ENCODE measurements at regions not wholly inside any gene's neighbourhood (a gene's known extent, or its start where the extent isn't known, plus 50 kb on each side); places are given as distances from the start of the nearest gene placed in this dataset.

DNA sequence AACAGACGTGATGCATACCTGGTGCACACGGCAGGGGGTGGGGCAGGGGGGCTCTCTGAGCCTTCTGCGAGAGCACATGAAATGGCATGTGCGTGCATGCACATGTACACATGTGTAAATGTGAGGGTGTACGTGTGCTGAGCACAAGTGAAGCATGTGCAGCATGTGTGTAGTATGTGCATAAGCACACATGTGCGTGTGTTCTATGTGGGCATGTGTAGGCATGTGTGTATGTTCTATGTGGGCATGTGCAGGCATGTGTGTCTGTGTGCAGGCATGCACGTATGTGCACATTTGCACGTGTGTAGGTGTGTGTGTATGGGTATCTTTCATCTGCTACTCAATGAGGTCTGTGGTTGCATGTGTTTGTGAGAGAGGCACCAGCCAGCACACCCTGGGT is 371.2 kb downstream of the CTTN start:
- Histone ChIP-seq H3K4me2 (ENCODE audit: extremely low read depth, insufficient read depth, low read length) (no peak overlapping the region), H2AFZ (ENCODE audit: low read length) (no peak overlapping the region), H3K27ac (ENCODE audit: insufficient read depth, low read length) (no peak overlapping the region), H3K9me3 (ENCODE audit: control insufficient read depth, insufficient read depth, low read depth, low read length) (no peaks in the 10 kb centered on the region), H3K4me3 (replicated peaks in 1 of 4; ENCODE audit: control extremely low read depth in 1 of 4, insufficient read depth in 1 of 4, low read depth in 3 of 4, low read length in 4 of 4) (no peak overlapping the region), H3K79me2 (ENCODE audit: control insufficient read depth, insufficient read depth, low read length) (no peaks in the 10 kb centered on the region), H3K27me3 (ENCODE audit: control insufficient read depth, insufficient read depth, low read length) (no peaks in the 10 kb centered on the region), H4K20me1 (ENCODE audit: control insufficient read depth, extremely low read depth, insufficient read depth, low read length) (no peaks in the 10 kb centered on the region), H3K4me1 (ENCODE audit: control insufficient read depth, extremely low read depth, insufficient read depth, low read length) (no peaks in the 10 kb centered on the region), H3K36me3 (ENCODE audit: control insufficient read depth, insufficient read depth, low read length) (no peaks in the 10 kb centered on the region), H3K9ac (ENCODE audit: insufficient read depth, low read length) (no peak overlapping the region)
- TF ChIP-seq, protein P1, sequence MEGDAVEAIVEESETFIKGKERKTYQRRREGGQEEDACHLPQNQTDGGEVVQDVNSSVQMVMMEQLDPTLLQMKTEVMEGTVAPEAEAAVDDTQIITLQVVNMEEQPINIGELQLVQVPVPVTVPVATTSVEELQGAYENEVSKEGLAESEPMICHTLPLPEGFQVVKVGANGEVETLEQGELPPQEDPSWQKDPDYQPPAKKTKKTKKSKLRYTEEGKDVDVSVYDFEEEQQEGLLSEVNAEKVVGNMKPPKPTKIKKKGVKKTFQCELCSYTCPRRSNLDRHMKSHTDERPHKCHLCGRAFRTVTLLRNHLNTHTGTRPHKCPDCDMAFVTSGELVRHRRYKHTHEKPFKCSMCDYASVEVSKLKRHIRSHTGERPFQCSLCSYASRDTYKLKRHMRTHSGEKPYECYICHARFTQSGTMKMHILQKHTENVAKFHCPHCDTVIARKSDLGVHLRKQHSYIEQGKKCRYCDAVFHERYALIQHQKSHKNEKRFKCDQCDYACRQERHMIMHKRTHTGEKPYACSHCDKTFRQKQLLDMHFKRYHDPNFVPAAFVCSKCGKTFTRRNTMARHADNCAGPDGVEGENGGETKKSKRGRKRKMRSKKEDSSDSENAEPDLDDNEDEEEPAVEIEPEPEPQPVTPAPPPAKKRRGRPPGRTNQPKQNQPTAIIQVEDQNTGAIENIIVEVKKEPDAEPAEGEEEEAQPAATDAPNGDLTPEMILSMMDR (conservative IDR thresholded peaks at IDR 0.05 in 1 of 2, IDR thresholded peaks at IDR 0.05 in 1 of 2; ENCODE audit: low read depth in 1 of 2, low read length in 2 of 2): no peak
- no peak for TF ChIP-seq EZH2 (IDR thresholded peaks at IDR 0.05; ENCODE audit: low read length, missing control alignments)
- no peak for DNase-seq (ENCODE audit: low read depth in 2 of 2)

DNA sequence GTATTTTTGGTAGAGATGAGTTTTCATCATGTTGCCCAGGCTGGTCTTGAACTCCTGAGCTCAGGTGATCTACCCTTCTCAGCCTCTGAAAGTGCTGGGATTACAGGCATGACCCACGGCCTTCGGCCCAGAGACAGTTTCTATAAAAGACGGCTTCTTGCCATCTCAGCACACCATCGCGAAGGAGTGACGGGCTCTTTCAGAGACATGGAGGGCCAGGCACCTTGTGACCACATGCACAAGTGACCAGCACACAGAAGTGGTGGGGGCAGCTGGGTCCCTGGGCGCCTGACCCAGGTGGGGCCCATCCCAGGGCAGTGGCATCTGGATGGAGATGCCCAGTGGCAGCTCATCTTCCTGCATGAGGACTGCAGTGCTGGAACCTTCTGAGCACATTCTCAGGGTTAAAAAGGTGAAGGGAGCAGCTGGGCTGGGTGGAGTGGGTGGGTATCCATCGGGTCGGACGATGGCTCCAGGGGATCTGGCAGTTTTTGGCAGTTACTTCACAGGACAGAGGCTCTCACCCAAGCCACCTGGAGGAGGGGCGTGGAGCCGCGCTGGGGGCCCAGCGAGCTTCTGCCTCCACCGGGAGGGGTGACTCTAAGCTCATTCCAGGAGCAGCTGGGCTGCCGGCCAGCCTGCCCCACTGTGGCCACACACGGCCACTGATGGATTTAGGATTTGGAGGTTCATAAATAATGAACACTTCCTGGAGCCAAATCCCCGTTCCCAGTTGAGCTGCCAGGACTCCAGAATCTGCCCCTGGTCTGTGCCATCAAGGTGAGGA is 373.0 kb downstream of the CTTN start:
- Histone ChIP-seq H2AFZ (ENCODE audit: low read length) (no peak overlapping the region), H3K4me2 (ENCODE audit: extremely low read depth, insufficient read depth, low read length) (no peak overlapping the region), H3K36me3 (ENCODE audit: control insufficient read depth, insufficient read depth, low read length) (no peaks in the 10 kb centered on the region), H3K4me1 (ENCODE audit: control insufficient read depth, extremely low read depth, insufficient read depth, low read length) (no peaks in the 10 kb centered on the region), H3K27ac (ENCODE audit: insufficient read depth, low read length) (no peak overlapping the region), H3K4me3 (replicated peaks in 1 of 4; ENCODE audit: control extremely low read depth in 1 of 4, insufficient read depth in 1 of 4, low read depth in 3 of 4, low read length in 4 of 4) (no peak overlapping the region), H3K9me3 (ENCODE audit: control insufficient read depth, insufficient read depth, low read depth, low read length) (no peaks in the 10 kb centered on the region), H3K79me2 (ENCODE audit: control insufficient read depth, insufficient read depth, low read length) (no peaks in the 10 kb centered on the region), H4K20me1 (ENCODE audit: control insufficient read depth, extremely low read depth, insufficient read depth, low read length) (no peaks in the 10 kb centered on the region), H3K27me3 (ENCODE audit: control insufficient read depth, insufficient read depth, low read length) (no peaks in the 10 kb centered on the region), H3K9ac (ENCODE audit: insufficient read depth, low read length) (no peak overlapping the region)
- no peak for DNase-seq (ENCODE audit: low read depth in 2 of 2)
- TF ChIP-seq EZH2 (IDR thresholded peaks at IDR 0.05; ENCODE audit: low read length, missing control alignments): no peak
- TF ChIP-seq, protein P1 (conservative IDR thresholded peaks at IDR 0.05 in 1 of 2, IDR thresholded peaks at IDR 0.05 in 1 of 2; ENCODE audit: low read depth in 1 of 2, low read length in 2 of 2): no peak

- H3K79me2 ChIP-seq (ENCODE audit: control insufficient read depth, insufficient read depth, low read length): no peaks in the 10 kb centered on the region
- no peaks in the 10 kb centered on the region for H3K9me3 ChIP-seq (ENCODE audit: control insufficient read depth, insufficient read depth, low read depth, low read length)
- no peak overlapping the region for H3K4me3 ChIP-seq (replicated peaks in 1 of 4; ENCODE audit: control extremely low read depth in 1 of 4, insufficient read depth in 1 of 4, low read depth in 3 of 4, low read length in 4 of 4)
- no peak overlapping the region for H2AFZ ChIP-seq (ENCODE audit: low read length)
- no peak for DNase-seq (ENCODE audit: low read depth in 2 of 2)
- no peaks in the 10 kb centered on the region for H3K36me3 ChIP-seq (ENCODE audit: control insufficient read depth, insufficient read depth, low read length)
- no peak overlapping the region for H3K9ac ChIP-seq (ENCODE audit: insufficient read depth, low read length)
- TF ChIP-seq, protein P1 (conservative IDR thresholded peaks at IDR 0.05 in 1 of 2, IDR thresholded peaks at IDR 0.05 in 1 of 2; ENCODE audit: low read depth in 1 of 2, low read length in 2 of 2): no peak
- TF ChIP-seq EZH2 (IDR thresholded peaks at IDR 0.05; ENCODE audit: low read length, missing control alignments): no peak
- no peaks in the 10 kb centered on the region for H3K4me1 ChIP-seq (ENCODE audit: control insufficient read depth, extremely low read depth, insufficient read depth, low read length)
- no peaks in the 10 kb centered on the region for H3K27me3 ChIP-seq (ENCODE audit: control insufficient read depth, insufficient read depth, low read length)
- H4K20me1 ChIP-seq (ENCODE audit: control insufficient read depth, extremely low read depth, insufficient read depth, low read length): no peaks in the 10 kb centered on the region
- H3K27ac ChIP-seq (ENCODE audit: insufficient read depth, low read length): no peak overlapping the region
- H3K4me2 ChIP-seq (ENCODE audit: extremely low read depth, insufficient read depth, low read length): no peak overlapping the region
Observed at GRCh38 chr11:70772950-70773349, 374.6 kb downstream of the CTTN start.
